Fibroblast of pulmonary artery (primary cell): ENCODE measurements at regions not wholly inside any gene's neighbourhood (a gene's known extent, or its start where the extent isn't known, plus 50 kb on each side); places are given as distances from the start of the nearest gene placed in this dataset.
"Not testable (repeated sequence)": the region's sequence is repeated elsewhere in the genome, so short reads cannot be mapped to it uniquely, and the experiment has no call there.

Experiments
- DNase-seq: peaks from one replicate; pipeline ENCODE4 v3.0.0-alpha.2; 2010; ENCODE audit warnings: low read depth
- H3K4me3 ChIP-seq: replicated peaks from 2 replicates; pipeline ENCODE4 v1.5.1; 2011; ENCODE audit warnings: low read depth, mild to moderate bottlenecking, control low read depth, low read length, moderate library complexity
- TF ChIP-seq, protein P1 (sequence below): IDR thresholded peaks from 2 replicates; pipeline ENCODE4 v1.5.1; 2011; ENCODE audit warnings: mild to moderate bottlenecking, control low read depth, low read length, inconsistent platforms; ENCODE audit errors: missing control alignments

- no peak for DNase-seq
- H3K4me3 ChIP-seq: no peak overlapping the region
- TF ChIP-seq, protein P1, sequence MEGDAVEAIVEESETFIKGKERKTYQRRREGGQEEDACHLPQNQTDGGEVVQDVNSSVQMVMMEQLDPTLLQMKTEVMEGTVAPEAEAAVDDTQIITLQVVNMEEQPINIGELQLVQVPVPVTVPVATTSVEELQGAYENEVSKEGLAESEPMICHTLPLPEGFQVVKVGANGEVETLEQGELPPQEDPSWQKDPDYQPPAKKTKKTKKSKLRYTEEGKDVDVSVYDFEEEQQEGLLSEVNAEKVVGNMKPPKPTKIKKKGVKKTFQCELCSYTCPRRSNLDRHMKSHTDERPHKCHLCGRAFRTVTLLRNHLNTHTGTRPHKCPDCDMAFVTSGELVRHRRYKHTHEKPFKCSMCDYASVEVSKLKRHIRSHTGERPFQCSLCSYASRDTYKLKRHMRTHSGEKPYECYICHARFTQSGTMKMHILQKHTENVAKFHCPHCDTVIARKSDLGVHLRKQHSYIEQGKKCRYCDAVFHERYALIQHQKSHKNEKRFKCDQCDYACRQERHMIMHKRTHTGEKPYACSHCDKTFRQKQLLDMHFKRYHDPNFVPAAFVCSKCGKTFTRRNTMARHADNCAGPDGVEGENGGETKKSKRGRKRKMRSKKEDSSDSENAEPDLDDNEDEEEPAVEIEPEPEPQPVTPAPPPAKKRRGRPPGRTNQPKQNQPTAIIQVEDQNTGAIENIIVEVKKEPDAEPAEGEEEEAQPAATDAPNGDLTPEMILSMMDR: no peak
These were observed 286.2 kb upstream of the EXOC2 start for GRCh38 chr6:978937-979685.

DNA sequence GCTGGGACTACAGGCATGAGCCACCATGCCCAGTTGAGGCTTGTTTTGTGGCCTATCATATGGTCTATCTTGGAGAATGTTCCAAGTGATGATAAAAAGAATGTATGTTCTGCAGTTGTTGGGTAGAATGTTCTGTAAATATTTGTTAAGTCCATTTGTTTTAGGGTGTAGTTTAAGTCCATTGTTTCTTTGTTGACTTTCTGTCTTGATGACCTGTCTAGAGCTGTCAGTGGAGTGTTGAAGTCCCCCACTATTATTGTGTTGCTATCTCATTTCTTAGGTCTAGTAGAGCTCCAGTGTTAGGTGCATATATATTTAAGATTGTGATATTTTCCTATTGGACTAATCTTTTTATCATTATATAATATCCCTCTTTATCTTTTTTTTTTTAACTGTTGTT, 284.3 kb upstream of the EXOC2 start:
- H3K4me3 ChIP-seq: not testable (repeated sequence)

GRCh38 chr6:971981-972640, 279.2 kb upstream of the EXOC2 start:
- TF ChIP-seq, protein P1: no peak
- H3K4me3 ChIP-seq: no peak overlapping the region
- no peak for DNase-seq

More for the DNA sequence above, 284.3 kb upstream of the EXOC2 start:
- DNase-seq: not testable (repeated sequence)

DNA sequence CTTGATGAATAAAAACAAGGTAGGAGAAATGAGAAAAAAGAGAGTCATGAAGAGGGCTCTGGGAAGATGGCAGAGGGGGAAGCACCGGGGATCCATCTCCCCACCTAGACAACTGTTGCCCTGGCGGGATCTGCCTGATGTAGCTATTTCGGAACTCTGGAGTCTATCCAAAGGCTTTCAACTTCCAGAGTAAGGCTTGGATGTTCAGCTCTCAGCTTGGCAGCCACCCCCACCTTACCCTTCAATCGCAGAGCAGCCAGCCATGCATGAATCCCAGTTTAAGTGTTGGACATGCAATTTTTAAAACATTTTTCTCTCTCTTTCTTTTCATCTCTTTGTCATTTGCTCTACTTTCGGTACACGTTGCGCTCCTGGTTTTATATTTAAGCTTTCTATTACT, 275.9 kb upstream of the EXOC2 start:
- no peak for DNase-seq
- TF ChIP-seq, protein P1: no peak
- no peak overlapping the region for H3K4me3 ChIP-seq

- DNase-seq: no peak
- H3K4me3 ChIP-seq: no peak overlapping the region
- TF ChIP-seq, protein P1: no peak
These were observed 274.8 kb upstream of the EXOC2 start for GRCh38 chr6:967701-968100.

DNA sequence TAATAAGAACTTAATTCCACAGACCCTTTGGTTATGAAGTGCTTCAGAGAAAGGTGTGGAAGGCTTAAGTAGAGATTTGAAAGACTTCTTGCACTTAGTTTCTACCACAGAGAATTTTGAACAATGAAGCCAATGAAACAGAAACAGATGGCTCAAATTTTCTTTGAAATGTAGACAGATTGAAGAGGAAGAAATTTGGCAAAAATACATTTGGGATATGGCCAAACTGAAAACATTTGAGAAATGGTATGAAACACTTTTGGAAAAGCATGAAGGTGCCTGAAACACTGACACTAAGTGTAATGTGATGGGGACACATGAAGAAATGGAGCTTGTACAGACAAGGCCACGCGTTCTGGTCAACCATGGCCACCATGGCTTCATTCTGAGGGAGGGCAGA, 272.4 kb upstream of the EXOC2 start:
- TF ChIP-seq, protein P1: no peak
- DNase-seq: no peak
- H3K4me3 ChIP-seq: no peak overlapping the region

DNA sequence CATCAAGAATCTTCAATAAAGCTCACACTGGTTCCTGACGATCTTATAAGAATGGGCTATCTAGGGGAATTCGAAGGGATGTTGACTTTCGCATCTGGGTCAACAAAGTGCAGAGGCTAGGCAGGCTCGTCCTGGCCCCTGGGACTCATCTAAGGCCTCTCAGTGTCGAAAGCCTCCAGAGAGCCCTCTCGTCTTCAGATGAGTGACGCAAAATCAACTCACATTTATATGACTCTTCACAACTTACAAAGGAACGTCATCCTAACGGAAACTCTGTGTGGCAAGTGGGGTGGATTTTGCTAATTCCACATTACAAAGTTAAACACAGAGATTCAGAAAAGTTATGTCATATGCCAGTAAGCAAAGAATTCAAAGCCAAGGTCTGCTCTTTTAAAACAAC, 270.5 kb upstream of the EXOC2 start:
- TF ChIP-seq, protein P1: no peak
- no peak for DNase-seq
- H3K4me3 ChIP-seq: no peak overlapping the region
